Suprapubic skin (tissue), 4 donors: ENCODE measurements at regions not wholly inside any gene's neighbourhood (a gene's known extent, or its start where the extent isn't known, plus 50 kb on each side); places are given as distances from the start of the nearest gene placed in this dataset.

Experiments used
- DNase-seq, 2 donors: peaks; one replicate each; pipeline ENCODE4 v3.0.0-alpha.2; 2019; ENCODE audit warnings: low spot score in 2 of 2
- H3K27ac ChIP-seq: fragments of 200-600 bp; sonication (generic); one replicate; pipeline ENCODE4 v1.5.1; 2019
- H3K27me3 ChIP-seq: fragments of 200-600 bp; sonication (generic); one replicate; pipeline ENCODE4 v1.5.1; 2019
- H3K36me3 ChIP-seq: fragments of 200-600 bp; sonication (generic); one replicate; pipeline ENCODE4 v1.5.1; 2019
- H3K4me1 ChIP-seq: fragments of 200-600 bp; sonication (generic); one replicate; pipeline ENCODE4 v1.5.1; 2019
- H3K4me3 ChIP-seq: fragments of 200-600 bp; sonication (generic); one replicate; pipeline ENCODE4 v1.5.1; 2019; ENCODE audit warnings: mild to moderate bottlenecking
- H3K9me3 ChIP-seq: fragments of 200-600 bp; sonication (generic); one replicate; pipeline ENCODE4 v1.5.1; 2019
- CTCF ChIP-seq, 2 donors: fragments of 200-600 bp in 1 of 2; fragments of 450-650 bp in 1 of 2; sonication (generic) in 1 of 2; IDR thresholded peaks; one replicate each; pipeline ENCODE4 v1.5.1; 2016 to 2019; ENCODE audit warnings: antibody characterized with exemption in 2 of 2, mild to moderate bottlenecking in 1 of 2, moderate library complexity in 1 of 2
- EP300 ChIP-seq: sonication (generic); formaldehyde crosslinking; IDR thresholded peaks from one replicate; pipeline ENCODE4 v1.6.1; 2017; ENCODE audit warnings: antibody characterized with exemption
- POLR2A ChIP-seq, 2 donors: fragments of 450-650 bp; IDR thresholded peaks; one replicate each; pipeline ENCODE4 v1.6.1; 2017; ENCODE audit warnings: antibody characterized with exemption in 2 of 2, mild to moderate bottlenecking in 2 of 2, moderate library complexity in 2 of 2
- POLR2AphosphoS5 ChIP-seq, 3 donors: sonication (generic); formaldehyde crosslinking; IDR thresholded peaks; one replicate each; pipeline ENCODE4 v1.6.1; 2017; ENCODE audit warnings: antibody characterized with exemption in 3 of 3
- WGBS: methylation state at CpG from one replicate; pipeline ENCODE4 v1.1.5; 2018; 5-methylcytosine and 5-hydroxymethylcytosine counted together

GRCh38 chr11:38448284-38448683, 1850.2 kb upstream of the RAG2 start:
- no peaks in the 10 kb centered on the region for H3K9me3 ChIP-seq
- no peaks in the 10 kb centered on the region for H3K27me3 ChIP-seq
- 44% methylated on average over 2 of the region's 2 CpGs for WGBS
- H3K36me3 ChIP-seq: no peaks in the 10 kb centered on the region
- TF ChIP-seq EP300: no peak
- TF ChIP-seq POLR2A (IDR thresholded peaks at IDR 0.05): no peak
- no peak for TF ChIP-seq POLR2AphosphoS5 (IDR thresholded peaks at IDR 0.05)
- no peak for TF ChIP-seq CTCF (IDR thresholded peaks at IDR 0.05)
- H3K4me3 ChIP-seq: no peak overlapping the region
- no peak for DNase-seq
- no peaks in the 10 kb centered on the region for H3K4me1 ChIP-seq
- H3K27ac ChIP-seq: no peak overlapping the region

GRCh38 chr11:38446336-38446735, 1848.3 kb upstream of the RAG2 start:
- Histone ChIP-seq H3K36me3 (no peaks in the 10 kb centered on the region), H3K27ac (no peak overlapping the region), H3K27me3 (no peaks in the 10 kb centered on the region), H3K4me1 (no peaks in the 10 kb centered on the region), H3K9me3 (no peaks in the 10 kb centered on the region), H3K4me3 (no peak overlapping the region)
- TF ChIP-seq POLR2AphosphoS5 (IDR thresholded peaks at IDR 0.05) (no peak), EP300 (no peak), CTCF (IDR thresholded peaks at IDR 0.05) (no peak), POLR2A (IDR thresholded peaks at IDR 0.05) (no peak)
- 100% methylated on average over 1 of the region's 1 CpG for WGBS
- no peak for DNase-seq

- no peak for TF ChIP-seq POLR2A (IDR thresholded peaks at IDR 0.05)
- TF ChIP-seq EP300: no peak
- no peak for TF ChIP-seq POLR2AphosphoS5 (IDR thresholded peaks at IDR 0.05)
- TF ChIP-seq CTCF (IDR thresholded peaks at IDR 0.05): no peak
- no peaks in the 10 kb centered on the region for H3K36me3 ChIP-seq
These were observed 1840.1 kb upstream of the RAG2 start for GRCh38 chr11:38438091-38438490.

GRCh38 chr11:38425578-38425977, 1827.5 kb upstream of the RAG2 start:
- H3K27ac ChIP-seq: no peak overlapping the region
- WGBS: 76% methylated on average over 3 of the region's 3 CpGs
- no peaks in the 10 kb centered on the region for H3K4me1 ChIP-seq
- no peaks in the 10 kb centered on the region for H3K9me3 ChIP-seq
- no peaks in the 10 kb centered on the region for H3K27me3 ChIP-seq
- H3K4me3 ChIP-seq: no peak overlapping the region
- no peak for TF ChIP-seq POLR2AphosphoS5 (IDR thresholded peaks at IDR 0.05)
- TF ChIP-seq EP300: no peak
- no peak for TF ChIP-seq CTCF (IDR thresholded peaks at IDR 0.05)
- TF ChIP-seq POLR2A (IDR thresholded peaks at IDR 0.05): no peak
- no peak for DNase-seq
- H3K36me3 ChIP-seq: no peaks in the 10 kb centered on the region

More at GRCh38 chr11:38438091-38438490, 1840.1 kb upstream of the RAG2 start:
- H3K27ac ChIP-seq: no peak overlapping the region
- H3K27me3 ChIP-seq: no peaks in the 10 kb centered on the region
- DNase-seq: no peak
- H3K4me3 ChIP-seq: no peak overlapping the region
- no peaks in the 10 kb centered on the region for H3K4me1 ChIP-seq
- no peaks in the 10 kb centered on the region for H3K9me3 ChIP-seq

- Histone ChIP-seq H3K27me3 (no peaks in the 10 kb centered on the region), H3K36me3 (no peaks in the 10 kb centered on the region), H3K27ac (no peak overlapping the region), H3K4me1 (no peaks in the 10 kb centered on the region), H3K4me3 (no peak overlapping the region), H3K9me3 (no peaks in the 10 kb centered on the region)
- 82% methylated on average over 2 of the region's 2 CpGs for WGBS
- DNase-seq: no peak
- TF ChIP-seq POLR2A (IDR thresholded peaks at IDR 0.05) (no peak), CTCF (IDR thresholded peaks at IDR 0.05) (no peak), POLR2AphosphoS5 (IDR thresholded peaks at IDR 0.05) (no peak), EP300 (no peak)
These were observed 1825.0 kb upstream of the RAG2 start for GRCh38 chr11:38423042-38423441.
